GM19397 (cell line): ENCODE measurements at regions not wholly inside any gene's neighbourhood (a gene's known extent, or its start where the extent isn't known, plus 50 kb on each side); places are given as distances from the start of the nearest gene placed in this dataset.

Experiments used
- ATAC-seq: cut with Tn5 transposase; IDR thresholded peaks from one replicate; pipeline ENCODE4 v1.9.1; 2021; ENCODE audit warnings: mild to moderate bottlenecking, moderate library complexity; ENCODE audit not compliant: unreplicated experiment

DNA sequence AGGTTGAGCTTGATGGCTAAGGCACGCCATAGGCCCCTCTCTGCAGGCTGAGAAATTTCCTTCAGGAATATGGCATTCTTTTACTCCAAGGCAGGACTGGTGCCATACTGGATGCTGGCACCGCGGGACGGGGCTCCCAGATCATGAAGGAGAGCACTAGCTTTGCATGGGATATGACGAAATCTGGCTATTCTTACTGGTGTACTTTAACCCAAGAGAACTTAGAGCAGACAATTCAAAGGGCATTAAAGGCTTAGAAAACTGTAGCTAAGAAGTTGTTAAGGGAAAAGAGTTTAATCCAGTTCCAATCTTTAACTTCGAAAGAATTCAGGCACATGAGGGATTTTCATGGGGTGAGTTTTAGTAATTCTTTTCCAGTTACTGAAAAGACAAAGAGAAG lies 204.4 kb upstream of the ESRRG start:
- ATAC-seq, result no peak

DNA sequence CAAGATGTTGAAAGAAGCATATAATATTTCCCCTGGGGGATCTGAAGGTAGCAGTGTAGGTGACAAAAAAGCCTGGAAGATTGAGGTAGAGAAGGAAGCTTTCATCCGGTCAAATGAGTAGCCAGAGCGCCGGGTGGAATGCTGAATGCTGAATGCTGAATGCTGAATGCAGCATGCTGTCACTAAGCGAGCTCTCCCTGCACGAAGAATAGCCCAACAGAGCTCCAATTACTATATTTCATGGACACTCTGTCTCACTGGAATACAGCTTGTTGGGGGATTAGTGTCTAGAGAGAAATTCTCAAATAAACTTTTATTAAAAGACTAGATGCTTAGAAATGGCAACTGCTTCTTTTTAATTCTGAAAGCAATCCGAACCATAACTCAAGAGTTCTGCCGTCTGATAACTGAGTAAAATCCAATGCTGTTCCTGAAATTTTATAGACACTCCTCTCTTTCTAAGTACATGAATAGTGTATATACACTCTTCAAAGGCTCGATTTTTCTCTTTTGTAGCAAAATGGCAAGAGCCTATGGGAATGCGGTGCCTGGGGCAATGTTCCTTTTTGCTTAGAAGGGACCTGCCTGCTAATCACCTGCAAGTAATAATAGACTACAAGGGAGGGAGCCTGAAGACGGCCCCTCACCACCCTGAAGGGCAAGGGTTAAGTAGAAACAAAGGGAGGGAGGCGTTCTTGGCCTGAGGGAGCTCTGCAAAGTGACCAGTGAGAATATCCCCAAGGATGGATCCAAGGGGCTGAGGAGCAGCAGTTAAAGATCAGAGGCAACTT lies 203.7 kb upstream of the ESRRG start:
- no peak for ATAC-seq

- no peak for ATAC-seq
These were observed 202.9 kb upstream of the ESRRG start for GRCh38 chr1:216925962-216926625.

DNA sequence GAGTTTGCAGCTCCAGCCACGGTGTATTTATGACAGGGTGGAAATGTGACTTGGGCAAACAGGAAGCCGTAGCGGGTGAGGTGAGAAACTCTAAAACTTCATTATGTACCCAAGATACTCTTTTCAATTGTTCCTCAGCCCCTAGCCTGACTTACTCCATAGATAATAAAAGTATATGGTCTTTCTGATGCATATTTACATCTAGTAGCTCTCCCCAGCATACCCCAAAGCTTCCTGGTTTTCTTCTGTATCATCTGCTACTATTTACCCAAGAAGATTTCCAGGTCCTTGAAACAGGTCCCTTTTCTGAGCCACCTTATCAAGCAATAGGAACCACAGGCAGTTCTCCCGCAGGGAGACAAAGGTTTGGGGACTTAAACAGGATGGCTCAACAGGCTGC lies 201.5 kb upstream of the ESRRG start:
- ATAC-seq, result no peak

DNA sequence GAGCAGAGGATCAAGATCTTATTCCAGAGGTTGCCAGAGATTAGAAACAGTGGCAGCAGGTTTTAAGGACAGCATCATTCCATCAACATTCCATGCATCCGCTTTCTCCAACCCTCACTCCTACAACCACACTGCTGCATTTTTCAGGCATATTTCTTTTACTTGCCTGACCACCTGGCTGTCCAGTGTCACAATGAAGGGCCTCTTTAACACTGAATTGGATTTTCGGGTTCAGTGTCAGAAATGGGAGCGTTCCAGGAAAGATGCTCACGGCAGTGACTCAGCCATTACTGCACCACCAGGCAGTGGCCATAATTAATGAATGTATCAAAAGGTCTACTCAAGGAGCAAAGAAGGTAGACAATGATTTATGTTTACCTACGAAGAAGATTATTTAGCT lies 200.4 kb upstream of the ESRRG start:
- no peak for ATAC-seq

DNA sequence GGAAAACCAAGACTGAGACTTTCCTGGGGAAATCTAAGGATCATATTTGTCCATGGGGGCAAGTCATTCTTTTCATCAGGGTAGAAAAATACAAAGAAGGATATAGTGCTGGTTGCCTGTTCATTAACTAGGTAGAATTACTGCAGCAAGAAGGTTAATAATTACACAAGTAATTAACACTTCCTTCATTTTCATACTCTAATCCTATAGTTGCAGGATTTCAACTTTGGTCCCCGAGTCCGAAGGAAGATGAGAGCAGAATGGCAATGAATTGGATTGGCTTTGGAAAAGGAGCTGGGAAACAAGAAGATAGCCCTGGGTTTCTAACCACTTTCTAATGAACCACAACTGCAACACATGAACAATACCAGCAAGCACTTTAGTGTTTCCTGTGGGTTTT lies 199.2 kb upstream of the ESRRG start:
- no peak for ATAC-seq

DNA sequence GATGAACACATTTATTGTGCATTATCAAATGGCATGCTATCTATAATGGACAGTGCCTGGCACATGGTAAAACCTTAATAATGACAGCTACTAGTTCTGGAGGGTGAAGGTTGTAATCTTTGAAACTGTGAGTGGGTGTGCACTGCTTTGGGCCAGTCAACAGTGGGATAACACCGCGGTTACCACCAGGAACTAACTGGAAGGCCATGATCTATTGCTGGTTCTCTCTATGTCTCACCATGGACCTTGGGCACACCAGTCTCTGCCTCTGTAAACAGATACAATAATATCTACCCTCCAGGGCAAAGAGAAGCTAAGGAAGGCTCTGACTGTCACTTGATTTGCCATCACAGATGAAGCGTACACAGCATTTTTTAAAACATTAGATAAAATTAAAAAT lies 198.6 kb upstream of the ESRRG start:
- ATAC-seq, result no peak

GRCh38 chr1:216919060-216919970 lies 196.1 kb upstream of the ESRRG start:
- ATAC-seq, result no peak

GRCh38 chr1:216916890-216917438 lies 193.7 kb upstream of the ESRRG start:
- no peak for ATAC-seq

DNA sequence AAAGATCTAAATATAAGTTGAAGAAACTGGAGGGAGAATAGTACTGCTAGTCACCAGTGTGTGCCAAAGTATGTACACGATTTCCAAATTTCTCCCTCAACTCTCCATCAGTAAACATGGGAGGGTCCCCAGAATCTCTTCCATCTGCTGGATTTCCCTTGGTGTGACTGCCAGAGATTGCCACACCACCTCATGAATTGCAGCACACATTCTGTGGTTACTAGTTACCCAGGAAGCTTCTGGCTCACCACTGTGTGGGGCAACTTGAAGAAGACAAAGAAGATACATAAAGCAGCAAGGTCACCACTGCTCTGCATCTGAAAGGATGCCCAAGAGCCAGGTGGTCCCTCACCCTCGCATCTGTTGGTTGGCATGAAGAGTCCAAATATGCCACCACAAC lies 191.7 kb upstream of the ESRRG start:
- no peak for ATAC-seq

- ATAC-seq, result no peak
These were observed 190.7 kb upstream of the ESRRG start for GRCh38 chr1:216913976-216914375.

- no peak for ATAC-seq
These were observed 187.0 kb upstream of the ESRRG start for GRCh38 chr1:216910081-216910840.

- no peak for ATAC-seq
These were observed 184.9 kb upstream of the ESRRG start for GRCh38 chr1:216908126-216908525.

GRCh38 chr1:216907100-216907499 lies 183.9 kb upstream of the ESRRG start:
- ATAC-seq, result no peak

GRCh38 chr1:216905781-216906180 lies 182.6 kb upstream of the ESRRG start:
- no peak for ATAC-seq

- ATAC-seq, result no peak
These were observed 181.9 kb upstream of the ESRRG start for GRCh38 chr1:216905137-216905536.

GRCh38 chr1:216904471-216904870 lies 181.2 kb upstream of the ESRRG start:
- no peak for ATAC-seq

- no peak for ATAC-seq
These were observed 180.1 kb upstream of the ESRRG start for GRCh38 chr1:216903382-216903740.

DNA sequence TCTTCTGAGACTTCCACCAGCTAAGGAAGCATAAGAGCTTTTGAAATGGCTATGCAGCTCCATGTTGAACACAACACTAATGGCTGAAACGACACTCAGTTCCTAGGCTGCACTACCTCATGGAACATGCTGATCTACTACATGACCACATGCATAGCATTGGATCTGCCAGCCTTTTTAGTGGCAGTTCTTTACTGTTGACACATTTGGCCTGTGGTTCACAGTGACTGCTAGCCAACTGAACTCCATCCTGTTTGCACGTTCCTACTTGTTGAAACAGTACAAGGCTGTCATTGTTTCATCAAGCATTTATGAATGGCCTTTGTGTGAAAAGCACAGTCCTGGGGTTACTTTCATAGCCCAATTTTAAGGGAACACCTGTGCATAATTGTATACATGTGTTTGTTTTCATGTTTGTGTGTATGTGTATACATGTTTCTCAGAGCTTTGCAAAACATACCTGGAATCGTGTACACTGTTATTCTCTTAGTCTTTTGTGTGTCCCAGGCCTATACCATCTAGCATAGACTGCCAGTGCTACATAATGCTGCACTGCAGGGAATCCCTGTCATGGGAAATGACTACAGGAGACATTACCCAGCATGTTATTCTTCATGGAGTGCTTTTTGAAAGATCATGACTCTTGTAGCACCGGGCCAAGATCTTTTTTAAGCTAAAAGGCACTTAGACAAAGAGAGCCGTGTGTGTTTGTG lies 179.6 kb upstream of the ESRRG start:
- no peak for ATAC-seq

DNA sequence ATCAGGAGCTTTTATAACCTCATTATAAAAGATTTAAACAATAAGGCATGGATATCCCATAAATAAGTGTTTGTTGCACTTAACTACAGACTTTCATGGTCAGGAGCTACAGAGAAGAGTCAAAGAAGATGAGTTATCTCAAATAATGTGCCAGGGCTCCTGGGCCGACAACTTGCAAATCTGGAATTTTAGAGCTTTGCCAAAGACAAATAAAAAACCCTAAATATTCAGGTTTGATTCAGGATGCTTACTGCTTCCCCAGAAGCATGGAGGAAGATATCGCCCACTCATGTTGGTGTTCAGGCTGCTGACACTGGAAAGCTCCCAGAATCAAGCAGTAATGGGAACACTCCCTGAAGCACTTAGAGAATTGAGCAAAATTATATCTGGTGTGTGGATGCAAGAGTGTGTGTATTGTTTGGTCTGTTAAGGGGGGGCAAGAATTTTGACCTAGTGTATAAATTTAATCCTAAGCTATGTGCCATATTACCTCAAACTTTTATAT lies 176.9 kb upstream of the ESRRG start:
- no peak for ATAC-seq
